Hematopoietic multipotent progenitor cell treated with erythropoietin and hydrocortisone succinate and interleukin-3 and kit ligand, for 4 days (in vitro differentiated cells): ENCODE measurements at regions not wholly inside any gene's neighbourhood (a gene's known extent, or its start where the extent isn't known, plus 50 kb on each side); places are given as distances from the start of the nearest gene placed in this dataset.

Experiments
- DNase-seq: peaks from one replicate; pipeline ENCODE4 v3.0.0-alpha.2; 2015

DNA sequence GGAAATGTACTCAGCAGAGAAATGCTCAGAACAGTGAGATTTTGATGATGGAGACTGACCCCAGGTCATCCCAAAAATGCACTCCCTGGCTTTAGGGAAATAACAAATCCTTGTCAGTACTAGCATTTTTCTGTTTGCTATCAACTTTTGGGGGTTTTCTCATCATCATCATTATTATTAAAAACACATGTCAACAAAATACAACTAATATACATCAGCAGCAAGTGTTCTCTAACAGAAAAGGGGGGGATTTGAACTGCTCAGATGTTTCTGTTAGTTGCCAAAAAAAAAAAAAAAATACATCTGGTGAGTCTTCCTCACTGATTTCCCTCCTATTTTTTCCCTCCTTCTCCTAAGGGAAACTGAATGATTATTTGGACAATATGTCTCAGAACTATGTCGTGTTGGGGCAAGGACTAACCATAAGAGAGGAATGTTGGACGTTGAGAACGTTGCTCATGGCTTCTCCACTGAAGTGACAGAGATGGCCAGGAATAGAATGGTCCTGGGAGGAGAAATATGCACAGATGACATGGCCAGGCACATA is 230.0 kb upstream of the MCTP2 start:
- no peak for DNase-seq

DNA sequence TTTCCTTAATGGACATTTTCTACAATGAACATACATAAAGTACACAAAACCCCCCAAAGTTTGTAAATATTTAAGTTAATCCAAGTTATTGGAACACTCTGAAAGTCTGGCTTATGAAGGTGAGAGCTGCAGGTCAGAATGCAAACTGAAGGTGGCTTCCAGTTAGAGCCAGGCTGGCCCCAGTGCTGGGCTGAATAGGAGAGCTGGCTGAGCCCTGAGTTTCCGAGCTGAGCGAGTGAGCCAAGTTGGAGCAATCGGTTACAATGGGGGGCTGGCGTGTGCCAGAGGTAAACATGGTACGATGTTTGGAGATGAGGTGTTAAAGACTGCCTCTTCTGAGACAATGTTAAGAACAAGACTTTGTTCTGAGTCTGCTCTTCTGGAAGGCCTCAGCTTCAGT is 230.8 kb upstream of the MCTP2 start:
- DNase-seq, result no peak

GRCh38 chr15:93997071-93997658 is 234.2 kb upstream of the MCTP2 start:
- DNase-seq, result peak; percentile 38

DNA sequence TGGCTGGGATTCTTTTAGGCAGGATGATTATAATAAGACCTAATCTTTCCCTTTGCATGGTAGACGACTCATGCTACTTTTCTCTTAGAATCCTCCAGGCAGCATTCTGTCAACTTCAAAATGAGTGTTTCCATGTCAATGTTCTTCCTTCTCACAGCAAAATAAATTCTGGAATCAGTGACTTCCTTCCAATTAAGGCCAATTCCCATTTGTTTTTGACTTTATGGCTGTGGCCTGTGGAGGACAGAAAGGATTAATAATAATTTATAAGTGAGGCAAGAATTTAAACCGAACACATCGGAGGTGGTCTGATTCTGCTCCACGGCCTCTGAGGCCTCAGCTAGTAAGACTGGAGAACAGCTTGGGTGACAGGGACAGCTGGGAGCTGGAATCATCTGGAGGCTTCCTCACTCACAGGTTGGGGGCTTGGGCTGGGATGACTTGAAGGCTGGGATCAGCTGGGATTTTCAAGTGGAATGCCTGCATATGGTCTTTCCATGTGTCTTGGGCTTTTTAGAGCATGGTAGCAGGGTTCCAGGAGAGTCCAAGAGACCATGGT is 241.8 kb upstream of the MCTP2 start:
- no peak for DNase-seq

GRCh38 chr15:93987068-93987467 is 244.3 kb upstream of the MCTP2 start:
- peak; percentile 50 for DNase-seq

- peak; percentile 5 for DNase-seq
Measured at GRCh38 chr15:93986400-93986984, 244.9 kb upstream of the MCTP2 start.

GRCh38 chr15:93985925-93986324 is 245.4 kb upstream of the MCTP2 start:
- peak; percentile 75 for DNase-seq

- no peak for DNase-seq
Measured at GRCh38 chr15:93985176-93985575, 246.2 kb upstream of the MCTP2 start.

DNA sequence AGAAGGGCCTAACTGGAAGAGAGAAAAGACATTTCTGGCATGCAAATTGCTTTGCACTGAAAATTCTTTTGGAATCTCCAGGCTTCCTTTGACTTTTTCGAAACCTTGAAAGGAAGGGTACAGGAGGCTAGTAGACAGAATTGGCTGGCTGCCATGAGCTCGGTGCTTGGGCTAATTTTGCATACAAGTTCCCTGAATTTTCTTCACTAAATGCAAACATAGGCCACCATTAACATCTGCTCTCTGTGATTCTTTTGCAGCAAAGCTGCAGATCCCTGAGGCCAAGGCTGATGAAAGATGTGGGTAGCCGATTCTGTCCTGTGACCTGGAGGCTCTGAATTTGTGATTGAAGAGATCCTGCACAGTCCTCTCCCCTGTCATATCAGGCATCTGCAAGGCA is 247.8 kb upstream of the MCTP2 start:
- peak; percentile 15 for DNase-seq

- DNase-seq, result no peak
Measured at GRCh38 chr15:93982226-93982727, 249.1 kb upstream of the MCTP2 start.

DNA sequence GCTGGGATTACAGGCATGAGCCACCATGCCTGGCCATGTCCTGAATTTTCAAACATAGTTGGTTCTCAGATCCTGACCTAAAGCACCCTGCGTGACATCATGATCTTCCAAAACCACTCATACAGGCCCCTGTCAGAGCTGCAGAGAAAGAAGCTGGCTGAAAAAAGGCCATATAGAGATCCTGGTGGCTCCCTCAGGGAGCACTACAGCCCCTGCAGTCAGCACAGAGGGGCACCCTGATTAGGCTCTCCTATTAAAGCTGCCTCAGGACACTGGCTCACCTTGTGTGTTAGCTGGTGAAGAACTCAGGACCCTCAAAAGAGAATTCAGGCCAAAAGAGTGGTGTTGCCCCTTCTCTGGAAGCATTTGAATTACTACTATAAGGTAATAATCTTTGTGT is 249.7 kb upstream of the MCTP2 start:
- DNase-seq, result no peak

DNA sequence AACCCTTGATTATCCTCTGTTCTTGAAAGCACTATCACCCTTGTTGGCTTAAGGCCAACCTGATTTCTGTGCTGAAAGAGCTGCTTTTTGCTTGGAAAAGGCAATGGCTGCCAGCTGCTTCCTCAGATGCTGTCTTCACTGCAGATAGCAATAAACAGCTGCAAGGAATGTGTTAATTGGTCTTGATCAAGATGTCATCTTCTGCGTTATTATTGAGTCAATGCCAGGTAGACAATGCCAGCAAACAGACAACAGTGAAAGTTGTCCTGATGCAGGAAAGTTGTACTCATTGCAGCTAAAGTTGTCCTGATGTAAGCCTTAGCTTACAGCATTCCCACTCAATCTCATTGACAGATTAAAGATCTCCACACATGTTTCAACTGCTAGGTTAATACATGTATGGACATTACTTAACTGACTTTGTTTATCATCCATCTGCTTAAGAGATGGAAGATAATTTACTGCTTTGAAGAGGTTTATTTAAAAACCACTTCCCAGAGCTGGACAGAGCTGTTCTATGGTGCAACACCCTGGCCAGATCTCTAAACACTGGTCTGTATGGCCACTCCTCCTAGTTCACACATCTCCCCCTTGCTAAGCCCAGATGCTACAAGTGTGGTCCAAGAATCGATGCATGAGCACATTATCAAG is 251.0 kb upstream of the MCTP2 start:
- DNase-seq, result peak; percentile 57

DNA sequence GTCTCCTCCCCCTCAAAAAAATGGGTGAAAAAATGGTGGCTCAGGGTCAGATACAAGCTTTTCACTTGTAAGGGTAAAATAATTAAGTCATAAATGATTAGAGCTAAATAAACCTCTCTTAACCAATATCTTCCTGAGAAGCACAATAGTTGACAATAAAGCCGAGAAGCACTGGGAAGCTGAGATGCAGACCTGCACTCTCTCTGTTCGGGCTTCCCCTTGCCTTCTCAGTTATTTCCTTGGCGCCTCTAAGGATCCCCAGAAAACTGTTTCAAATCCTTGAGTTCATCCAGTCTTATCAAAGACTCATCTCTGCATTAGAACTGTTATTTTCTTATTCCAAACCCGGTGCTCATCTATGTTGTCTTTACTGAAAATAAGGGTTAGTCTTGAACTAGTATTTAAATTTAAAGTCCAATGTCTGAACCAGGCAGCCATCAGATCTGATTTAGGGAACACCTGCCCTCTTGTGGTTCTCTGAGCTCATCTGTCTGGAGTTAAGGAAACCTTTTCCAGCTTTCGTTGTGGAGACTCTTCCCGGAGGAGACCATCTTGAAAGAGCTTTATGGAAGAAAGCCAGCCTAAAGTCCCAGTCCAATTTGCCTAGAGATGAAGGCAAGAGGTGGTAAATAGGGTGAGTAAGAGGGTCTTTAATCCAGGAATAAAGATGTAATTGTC is 256.4 kb upstream of the MCTP2 start:
- DNase-seq, result peak; percentile 40

DNA sequence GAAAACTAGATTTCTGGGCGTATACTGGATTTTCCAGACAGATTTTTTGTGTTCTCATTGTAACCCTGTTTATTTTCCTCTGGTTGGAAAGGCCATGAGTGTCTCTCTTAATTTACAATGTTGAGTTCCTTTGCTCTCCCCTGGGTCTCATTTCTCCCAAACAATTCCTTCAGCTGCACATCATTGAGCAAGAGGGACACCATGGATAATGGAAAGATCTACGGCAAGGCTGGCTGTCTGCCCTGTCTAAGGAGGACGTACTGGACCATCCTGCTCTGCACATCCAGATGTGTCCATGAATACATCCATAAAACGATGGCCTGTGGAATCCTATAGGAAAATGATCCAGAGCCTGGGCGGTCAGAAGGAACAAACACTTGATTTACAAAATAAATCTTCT is 258.1 kb upstream of the MCTP2 start:
- DNase-seq, result no peak

DNA sequence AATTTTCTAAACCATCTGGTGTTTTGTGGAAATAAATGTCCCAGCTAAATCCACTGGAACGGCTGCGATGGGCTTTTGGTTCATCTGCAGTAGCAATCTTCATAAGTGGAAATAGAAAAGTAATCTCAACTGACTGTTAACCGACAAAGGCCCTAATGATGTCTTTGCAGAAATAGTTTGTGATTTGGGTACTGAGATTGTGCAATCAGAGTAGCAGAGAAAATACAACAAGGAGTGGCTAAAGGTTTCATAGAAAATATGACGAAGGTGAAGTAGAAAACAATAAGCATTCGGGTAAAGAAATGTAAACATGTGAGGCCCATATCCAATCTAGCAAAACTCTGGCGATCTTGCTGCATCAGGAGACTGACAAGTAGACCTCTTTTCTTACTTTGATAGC is 262.6 kb upstream of the MCTP2 start:
- no peak for DNase-seq

DNA sequence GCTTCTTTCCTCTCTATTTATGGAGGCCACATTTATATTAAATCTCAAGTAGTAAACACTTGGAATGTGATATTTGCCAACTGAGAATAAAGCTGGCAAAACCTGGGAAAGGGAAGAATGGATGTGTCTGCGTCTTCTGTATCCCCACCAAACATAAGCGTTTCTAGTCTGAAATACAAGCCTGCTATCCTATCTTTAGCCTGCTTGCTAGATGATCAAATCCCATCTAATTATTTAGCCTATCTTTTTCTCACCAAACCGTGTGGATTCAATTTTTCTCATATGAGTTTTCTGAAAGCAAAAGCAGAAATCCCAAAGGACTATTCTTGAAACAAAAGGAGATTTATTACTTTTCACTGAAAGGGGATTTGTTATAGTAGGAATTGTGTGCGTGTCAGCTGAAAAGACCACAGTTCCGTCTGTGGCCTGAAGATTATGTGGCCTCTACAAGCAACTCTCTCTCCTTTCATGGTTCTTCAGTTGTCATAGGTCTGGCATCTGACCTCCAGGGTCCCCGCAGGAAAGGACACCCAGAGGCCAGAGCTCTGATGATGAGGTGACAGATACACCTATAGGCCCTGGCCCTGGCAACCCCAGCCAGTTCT is 266.0 kb upstream of the MCTP2 start:
- DNase-seq, result no peak

DNA sequence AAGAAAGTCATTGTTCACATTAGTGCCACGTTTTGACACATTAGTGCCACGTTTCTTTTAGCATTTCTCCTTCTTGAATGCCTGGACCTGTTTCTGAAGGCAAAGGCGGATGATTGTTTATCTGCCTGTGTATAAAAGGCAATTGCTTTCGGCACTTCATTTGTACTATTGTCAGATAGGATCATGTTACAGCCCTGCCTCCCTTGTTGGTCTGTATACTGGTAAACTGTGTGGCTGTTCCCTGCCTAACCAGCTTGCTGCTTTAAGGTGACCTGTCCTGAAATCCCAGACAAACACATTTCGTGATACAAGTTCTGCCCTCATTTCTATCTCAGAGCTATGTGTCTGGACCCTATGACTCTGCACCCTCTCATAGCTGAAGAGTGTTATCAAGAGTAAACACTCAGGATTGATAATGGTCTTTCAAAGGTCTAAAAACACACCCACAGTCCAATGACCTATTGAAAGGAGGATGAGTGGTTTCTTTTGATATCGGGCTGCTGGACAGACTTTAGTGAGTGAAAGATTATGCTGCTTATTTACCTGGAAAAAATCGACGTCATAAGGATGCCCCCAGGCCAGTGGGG is 276.3 kb upstream of the MCTP2 start:
- peak; percentile 28 for DNase-seq

DNA sequence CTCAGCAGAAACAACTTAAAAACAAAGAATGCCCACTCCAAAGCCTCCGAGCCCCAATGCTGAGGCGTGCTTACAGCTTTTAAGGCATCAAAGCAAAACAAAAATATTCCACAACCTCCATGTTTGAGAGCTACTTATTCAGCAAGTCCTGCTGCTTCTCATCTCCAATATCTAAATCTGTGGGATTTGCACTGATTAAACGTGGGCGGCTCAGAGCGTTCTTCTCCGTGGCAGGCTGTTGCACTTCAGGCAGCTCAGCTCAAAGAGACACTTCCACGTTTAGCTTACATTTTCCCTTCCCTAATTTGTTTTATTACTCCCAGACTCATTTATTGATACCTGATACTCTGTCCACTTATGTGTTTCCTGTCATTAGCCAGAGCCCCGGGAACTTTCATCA is 282.6 kb upstream of the MCTP2 start:
- no peak for DNase-seq

GRCh38 chr15:93943586-93943985 is 287.8 kb upstream of the MCTP2 start:
- peak; percentile 81 for DNase-seq

DNA sequence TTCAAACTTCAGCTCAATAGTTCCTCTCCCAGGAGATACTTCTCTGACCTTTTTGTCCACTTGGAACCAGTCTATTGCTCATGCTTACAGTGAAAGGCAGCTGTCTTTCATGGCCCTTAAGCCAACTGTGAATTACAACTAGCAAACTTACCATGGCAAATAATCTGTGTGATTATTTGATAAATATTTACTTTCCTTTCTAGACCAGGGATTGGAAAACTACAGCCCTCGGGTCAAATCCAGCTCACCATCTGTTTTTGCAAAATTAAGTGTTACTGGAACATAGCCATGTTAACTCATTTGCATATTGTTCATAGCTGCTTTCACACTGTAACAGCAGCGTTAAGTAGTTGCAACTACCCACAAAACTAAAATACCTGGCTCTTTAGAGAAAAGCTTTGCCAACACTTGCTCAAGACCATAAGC is 289.1 kb upstream of the MCTP2 start:
- peak; percentile 7 for DNase-seq

DNA sequence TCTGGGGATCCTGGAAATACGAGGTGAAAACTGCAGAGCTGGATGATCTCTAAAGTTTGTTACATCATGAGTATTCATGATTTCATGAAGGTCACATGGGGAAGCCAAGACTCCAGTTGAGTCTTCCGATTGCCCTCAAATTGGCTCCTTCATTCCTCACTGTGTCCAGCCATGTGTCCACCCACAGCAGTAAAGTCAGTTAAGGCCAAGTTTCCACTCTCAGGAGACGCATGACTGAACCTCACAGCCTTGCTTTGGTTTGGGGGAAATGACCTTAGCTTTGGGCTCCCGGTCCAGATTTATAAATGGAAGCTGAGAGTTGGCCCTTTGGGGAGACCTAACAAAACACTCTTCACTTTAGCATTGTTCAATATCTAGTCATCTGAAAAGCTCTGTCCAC is 289.7 kb upstream of the MCTP2 start:
- no peak for DNase-seq

GRCh38 chr15:93940226-93940625 is 291.1 kb upstream of the MCTP2 start:
- peak; percentile 55 for DNase-seq
